ENCODE measurements at regions not wholly inside any gene's neighbourhood (a gene's known extent, or its start where the extent isn't known, plus 50 kb on each side); places are given as distances from the start of the nearest gene placed in this dataset.

- DNase-seq (ENCODE audit: low read depth, low spot score) (no peak), FAIRE-seq (no peak)
- H4K20me1 ChIP-seq (replicated peaks; ENCODE audit: control insufficient read depth, extremely low read depth, insufficient read depth, low read length): no peaks in the 10 kb centered on the region
- H3K27ac ChIP-seq (ENCODE audit: insufficient read depth, low read depth, low read length): no peak overlapping the region
- no peak overlapping the region for H3K4me3 ChIP-seq (replicated peaks in 1 of 3; ENCODE audit: insufficient read depth in 1 of 3, low read depth in 1 of 3, low read length in 3 of 3)
- dilution Hi-C loops (cut with MboI; ENCODE audit: extremely low pct_ligation_motif_present, low sequenced_read_pairs) (no loop called here), intact Hi-C loops (cut with micrococcal nuclease) (no loop called here)
- H3K36me3 ChIP-seq (ENCODE audit: control insufficient read depth in 2 of 2, extremely low read depth in 1 of 2, insufficient read depth in 2 of 2, low read length in 2 of 2): no peaks in the 10 kb centered on the region
- no peak overlapping the region for H3K9ac ChIP-seq (replicated peaks; ENCODE audit: extremely low read depth, insufficient read depth, low read length)
- H3K27me3 ChIP-seq (ENCODE audit: control insufficient read depth in 2 of 2, insufficient read depth in 2 of 2, low read length in 2 of 2): no peaks in the 10 kb centered on the region
- POLR2A ChIA-PET: no interaction called here
- no peaks in the 10 kb centered on the region for H3K9me1 ChIP-seq (replicated peaks; ENCODE audit: control insufficient read depth, extremely low read depth, insufficient read depth, low read length)
- BruUV-seq (replicated peaks): no TSS peak
- TF ChIP-seq EZH2 (IDR thresholded peaks at IDR 0.05; ENCODE audit: borderline replicate concordance, low read depth, low read length, severe bottlenecking) (no peak), POLR2A (IDR thresholded peaks at IDR 0.05; ENCODE audit: low read depth, low read length) (no peak), GATA2 (IDR thresholded peaks at IDR 0.05; ENCODE audit: insufficient read depth, insufficient read length, low read depth, low read length) (no peak), MYC (IDR thresholded peaks at IDR 0.05; ENCODE audit: low read depth, low read length) (no peak), FOS (IDR thresholded peaks at IDR 0.05; ENCODE audit: borderline replicate concordance, insufficient read depth, low read length) (no peak), CTCF (IDR thresholded peaks at IDR 0.05; ENCODE audit: extremely low read depth in 1 of 2, insufficient read depth in 1 of 2, low read depth in 1 of 2, low read length in 2 of 2) (no peak), POLR2AphosphoS5 (IDR thresholded peaks at IDR 0.05; ENCODE audit: insufficient read depth, low read depth, low read length) (no peak), MAX (IDR thresholded peaks at IDR 0.05; ENCODE audit: insufficient read depth, insufficient read length) (no peak), JUN (IDR thresholded peaks at IDR 0.05; ENCODE audit: borderline replicate concordance, insufficient read depth, insufficient read length, low read depth) (no peak)
- no peak overlapping the region for H2AFZ ChIP-seq (ENCODE audit: low read depth, low read length)
- H3K4me2 ChIP-seq (ENCODE audit: insufficient read depth, low read length): no peak overlapping the region
- peaks cover 13% of the 10 kb centered on the region for H3K4me1 ChIP-seq (ENCODE audit: control insufficient read depth, extremely low read depth, insufficient read depth, low read length)
- H3K9me3 ChIP-seq (replicated peaks; ENCODE audit: control insufficient read depth, insufficient read depth, low read length): no peaks in the 10 kb centered on the region
- CTCF ChIA-PET: no interaction called here
- H3K79me2 ChIP-seq (ENCODE audit: control insufficient read depth, insufficient read depth, low read length): no peaks in the 10 kb centered on the region
These were observed 682.2 kb upstream of the ANKRD30A start for GRCh38 chr10:36443233-36443632.

All from endothelial cell of umbilical vein (primary cell).